Coronary artery (tissue), 2 donors: ENCODE measurements at regions not wholly inside any gene's neighbourhood (a gene's known extent, or its start where the extent isn't known, plus 50 kb on each side); places are given as distances from the start of the nearest gene placed in this dataset.

ENCODE experiments used
- DNase-seq: peaks from one replicate; pipeline ENCODE4 v3.0.0-alpha.2; 2017; ENCODE audit warnings: low spot score
- H3K27ac ChIP-seq, 2 donors: fragments of 200-600 bp; sonication (generic); one replicate each; pipeline ENCODE4 v1.5.1; 2016 to 2019
- H3K4me3 ChIP-seq: fragments of 200-600 bp; sonication (generic); 2 replicates; pipeline ENCODE4 v1.5.1; 2016; ENCODE audit warnings: mild to moderate bottlenecking, moderate library complexity
- TF ChIP-seq, protein P1 (sequence below): fragments of 200-600 bp; sonication (generic); IDR thresholded peaks from one replicate; pipeline ENCODE4 v1.5.1; 2019; ENCODE audit warnings: antibody characterized with exemption

- TF ChIP-seq, protein P1, sequence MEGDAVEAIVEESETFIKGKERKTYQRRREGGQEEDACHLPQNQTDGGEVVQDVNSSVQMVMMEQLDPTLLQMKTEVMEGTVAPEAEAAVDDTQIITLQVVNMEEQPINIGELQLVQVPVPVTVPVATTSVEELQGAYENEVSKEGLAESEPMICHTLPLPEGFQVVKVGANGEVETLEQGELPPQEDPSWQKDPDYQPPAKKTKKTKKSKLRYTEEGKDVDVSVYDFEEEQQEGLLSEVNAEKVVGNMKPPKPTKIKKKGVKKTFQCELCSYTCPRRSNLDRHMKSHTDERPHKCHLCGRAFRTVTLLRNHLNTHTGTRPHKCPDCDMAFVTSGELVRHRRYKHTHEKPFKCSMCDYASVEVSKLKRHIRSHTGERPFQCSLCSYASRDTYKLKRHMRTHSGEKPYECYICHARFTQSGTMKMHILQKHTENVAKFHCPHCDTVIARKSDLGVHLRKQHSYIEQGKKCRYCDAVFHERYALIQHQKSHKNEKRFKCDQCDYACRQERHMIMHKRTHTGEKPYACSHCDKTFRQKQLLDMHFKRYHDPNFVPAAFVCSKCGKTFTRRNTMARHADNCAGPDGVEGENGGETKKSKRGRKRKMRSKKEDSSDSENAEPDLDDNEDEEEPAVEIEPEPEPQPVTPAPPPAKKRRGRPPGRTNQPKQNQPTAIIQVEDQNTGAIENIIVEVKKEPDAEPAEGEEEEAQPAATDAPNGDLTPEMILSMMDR: no peak
- no peak for DNase-seq
- H3K4me3 ChIP-seq: no peak overlapping the region
- H3K27ac ChIP-seq: no peak overlapping the region
These were observed 113.7 kb downstream of the TRIM27 start for GRCh38 chr6:28809947-28810658.

GRCh38 chr6:28810659-28811053 is 113.1 kb downstream of the TRIM27 start:
- DNase-seq: no peak
- TF ChIP-seq, protein P1: no peak
- H3K4me3 ChIP-seq: no peak overlapping the region
- H3K27ac ChIP-seq: no peak overlapping the region

DNA sequence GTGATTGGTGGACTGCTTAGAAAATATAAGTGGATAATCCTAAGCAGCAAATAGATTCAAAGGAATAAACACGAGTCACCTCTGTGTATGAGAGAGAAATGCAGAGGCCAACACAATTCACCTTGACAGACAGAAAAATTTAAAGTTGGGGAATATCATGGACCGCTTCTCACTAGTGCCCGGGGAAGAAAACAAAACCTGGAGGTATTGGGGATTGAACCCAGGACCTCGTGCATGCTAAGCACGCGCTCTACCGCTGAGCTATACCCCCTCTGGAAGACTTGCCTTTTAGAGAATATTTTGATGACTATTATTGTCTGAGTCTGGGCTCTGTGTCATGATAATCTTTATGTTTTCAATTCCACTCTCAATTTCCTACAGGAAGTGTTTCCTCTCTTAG is 111.9 kb downstream of the TRIM27 start:
- TF ChIP-seq, protein P1: no peak
- H3K27ac ChIP-seq: no peak overlapping the region
- no peak overlapping the region for H3K4me3 ChIP-seq
- no peak for DNase-seq

DNA sequence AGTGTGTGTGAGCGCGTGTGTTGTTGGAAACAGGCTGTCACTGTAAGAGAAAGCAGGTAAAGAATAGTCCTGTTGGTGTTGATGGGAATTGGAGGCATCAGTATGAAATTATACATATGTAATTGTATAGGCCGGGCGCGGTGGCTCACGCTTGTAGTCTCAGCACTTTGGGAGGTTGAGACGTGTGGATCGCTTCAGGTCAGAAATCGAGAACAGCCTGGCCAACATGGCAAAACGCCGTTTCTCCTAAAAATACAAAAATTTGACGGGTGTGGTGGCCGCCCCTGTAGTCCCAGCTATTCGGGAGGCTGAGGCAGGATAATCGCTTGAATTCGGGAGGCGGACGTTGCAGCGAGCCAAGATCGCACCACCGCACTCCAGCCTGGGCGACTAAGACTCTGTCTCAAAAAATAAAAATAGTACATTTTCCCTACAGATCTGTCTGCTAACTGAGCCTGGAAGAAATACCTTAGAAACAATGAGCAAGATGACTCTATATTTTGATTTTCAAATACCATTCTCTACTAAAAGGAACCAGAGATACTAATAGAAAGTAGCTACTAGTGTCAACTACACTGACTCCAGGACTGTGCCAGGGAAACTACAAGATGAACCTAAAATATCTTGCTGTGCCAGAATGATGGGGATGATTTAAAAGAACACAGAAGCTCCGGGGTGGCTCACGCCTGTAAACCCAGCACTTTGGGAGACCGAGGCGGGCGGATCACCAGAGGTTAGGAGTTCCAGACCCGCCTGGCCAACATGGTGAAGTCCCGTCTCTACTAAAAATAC is 110.8 kb downstream of the TRIM27 start:
- no peak for DNase-seq
- Histone ChIP-seq H3K4me3 (no peak overlapping the region), H3K27ac (no peak overlapping the region)
- TF ChIP-seq, protein P1: no peak

- TF ChIP-seq, protein P1: no peak
- H3K27ac ChIP-seq: no peak overlapping the region
- peak overlapping the region; percentile 25 for H3K4me3 ChIP-seq
- DNase-seq: no peak
These were observed 109.5 kb downstream of the TRIM27 start for GRCh38 chr6:28814032-28814976.

DNA sequence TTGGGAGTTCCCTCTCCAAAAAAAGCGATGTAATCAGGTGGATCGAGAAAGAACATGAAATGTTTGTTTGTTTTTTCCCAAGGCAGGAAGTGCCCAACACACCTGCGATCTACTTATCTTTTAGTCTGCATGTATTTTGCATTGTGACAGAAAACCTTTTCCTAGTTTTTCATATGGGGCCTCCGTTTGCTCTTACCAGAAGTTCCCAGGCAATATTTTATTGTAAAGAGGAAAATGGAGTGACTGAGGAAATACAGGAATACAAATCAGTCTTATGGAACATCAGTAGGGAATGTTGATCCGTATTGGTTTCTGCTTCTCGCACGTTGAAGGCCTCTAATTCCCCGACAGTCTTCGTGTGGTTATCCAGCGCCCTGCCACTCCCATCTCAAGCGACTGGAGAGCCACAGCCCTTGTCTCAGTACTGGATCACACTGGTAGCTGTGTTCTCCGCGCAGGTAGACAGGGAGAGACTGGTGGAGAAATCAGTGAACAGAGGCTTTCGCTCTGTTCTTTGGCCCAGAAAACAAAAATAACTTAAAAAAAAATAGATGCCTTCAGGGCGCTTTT is 107.4 kb downstream of the TRIM27 start:
- H3K27ac ChIP-seq: no peak overlapping the region
- TF ChIP-seq, protein P1: no peak
- H3K4me3 ChIP-seq: no peak overlapping the region
- DNase-seq: no peak
